Trophoblast cell (in vitro differentiated cells and primary cell): ENCODE measurements at regions not wholly inside any gene's neighbourhood (a gene's known extent, or its start where the extent isn't known, plus 50 kb on each side); places are given as distances from the start of the nearest gene placed in this dataset.

Source experiments
- DNase-seq, 2 donors: peaks; one replicate each; pipeline ENCODE4 v3.0.0-alpha.2; 2016
- H2AFZ ChIP-seq: 2 replicates; pipeline ENCODE4 v1.6.1; 2013; ENCODE audit warnings: low read length, moderate library complexity, mild to moderate bottlenecking; ENCODE audit not compliant: insufficient read depth, poor library complexity
- H2AK5ac ChIP-seq: 2 replicates; pipeline ENCODE4 v1.6.1; 2013; ENCODE audit warnings: mild to moderate bottlenecking, low read length
- H2BK120ac ChIP-seq: 2 replicates; pipeline ENCODE4 v1.6.1; 2013; ENCODE audit warnings: low read length, mild to moderate bottlenecking, moderate library complexity; ENCODE audit not compliant: insufficient read depth, poor library complexity
- H2BK12ac ChIP-seq: 2 replicates; pipeline ENCODE4 v1.6.1; 2013; ENCODE audit warnings: mild to moderate bottlenecking, low read length, moderate library complexity
- H2BK5ac ChIP-seq: 2 replicates; pipeline ENCODE4 v1.6.1; 2013; ENCODE audit warnings: low read length, low read depth, moderate library complexity, mild to moderate bottlenecking; ENCODE audit not compliant: poor library complexity
- H3K14ac ChIP-seq: 2 replicates; pipeline ENCODE4 v1.6.1; 2013; ENCODE audit warnings: mild to moderate bottlenecking, low read length
- H3K18ac ChIP-seq: 2 replicates; pipeline ENCODE4 v1.6.1; 2013; ENCODE audit warnings: mild to moderate bottlenecking, low read length
- H3K23ac ChIP-seq: 2 replicates; pipeline ENCODE4 v1.6.1; 2013; ENCODE audit warnings: low read length
- H3K27ac ChIP-seq: 2 replicates; pipeline ENCODE4 v1.5.1; 2013; ENCODE audit warnings: low read depth, mild to moderate bottlenecking, inconsistent platforms, low read length, moderate library complexity
- H3K27me3 ChIP-seq: 2 replicates; pipeline ENCODE4 v1.6.1; 2013; ENCODE audit warnings: inconsistent platforms, mild to moderate bottlenecking, low read length, moderate library complexity; ENCODE audit not compliant: insufficient read depth
- H3K36me3 ChIP-seq, 2 experiments: 1 replicate in 1 of 2; 2 replicates in 1 of 2; pipeline ENCODE4 v1.6.1; 2013; ENCODE audit warnings: low read length in 2 of 2, mild to moderate bottlenecking in 2 of 2, moderate library complexity in 1 of 2; ENCODE audit not compliant: insufficient read depth in 2 of 2, control insufficient read depth in 1 of 2
- H3K4ac ChIP-seq: 2 replicates; pipeline ENCODE4 v1.6.1; 2013; ENCODE audit warnings: low read depth, mild to moderate bottlenecking, low read length, moderate library complexity
- H3K4me1 ChIP-seq, 2 experiments: 1 replicate in 1 of 2; 2 replicates in 1 of 2; pipeline ENCODE4 v1.6.1; 2013; ENCODE audit warnings: low read length in 2 of 2, mild to moderate bottlenecking in 2 of 2, moderate library complexity in 1 of 2; ENCODE audit not compliant: insufficient read depth in 2 of 2, control insufficient read depth in 1 of 2
- H3K4me2 ChIP-seq: 2 replicates; pipeline ENCODE4 v1.6.1; 2013; ENCODE audit warnings: inconsistent platforms, mild to moderate bottlenecking, low read length, moderate library complexity
- H3K4me3 ChIP-seq: 2 replicates; pipeline ENCODE4 v1.5.1; 2013; ENCODE audit warnings: mild to moderate bottlenecking, low read depth, low read length, inconsistent platforms
- H3K79me1 ChIP-seq: one replicate; pipeline ENCODE4 v1.6.1; 2013; ENCODE audit warnings: low read length
- H3K79me2 ChIP-seq: 2 replicates; pipeline ENCODE4 v1.6.1; 2013; ENCODE audit warnings: low read length, mild to moderate bottlenecking; ENCODE audit not compliant: control insufficient read depth, insufficient read depth, poor library complexity
- H3K9ac ChIP-seq: 2 replicates; pipeline ENCODE4 v1.6.1; 2013; ENCODE audit warnings: mild to moderate bottlenecking, low read length
- H3K9me3 ChIP-seq: 2 replicates; pipeline ENCODE4 v1.6.1; 2013; ENCODE audit warnings: low read depth, mild to moderate bottlenecking, control low read depth, inconsistent platforms, low read length; ENCODE audit not compliant: insufficient read depth
- H4K12ac ChIP-seq: 2 replicates; pipeline ENCODE4 v1.6.1; 2013; ENCODE audit warnings: low read depth, mild to moderate bottlenecking, low read length, moderate library complexity
- H4K8ac ChIP-seq: 2 replicates; pipeline ENCODE4 v1.6.1; 2013; ENCODE audit warnings: low read depth, mild to moderate bottlenecking, low read length, moderate library complexity
- H4K91ac ChIP-seq: one replicate; pipeline ENCODE4 v1.6.1; 2013; ENCODE audit warnings: low read depth, mild to moderate bottlenecking, low read length, moderate library complexity
- WGBS: extraction: QIAGEN DNeasy Blood & Tissue Kit; methylation state at CpG from one replicate; pipeline ENCODE4 v1.1.7; 2013; ENCODE audit warnings: missing lambda C conversion rate; ENCODE audit not compliant: insufficient read length, insufficient coverage; ENCODE audit errors: extremely low coverage; 5-methylcytosine and 5-hydroxymethylcytosine counted together

GRCh38 chr3:95645291-95645690 is 1169.1 kb upstream of the EPHA6 start:
- H3K9me3 ChIP-seq = peaks cover 4% of the 10 kb centered on the region
- no peaks in the 10 kb centered on the region for H3K36me3 ChIP-seq
- H4K12ac ChIP-seq = no peak overlapping the region
- WGBS = no CpG with 5 or more reads among the region's 6 CpGs
- H2BK120ac ChIP-seq = no peak overlapping the region
- H3K4me2 ChIP-seq = no peak overlapping the region
- no peak overlapping the region for H2AFZ ChIP-seq
- H3K9ac ChIP-seq = no peak overlapping the region
- DNase-seq = no peak
- no peaks in the 10 kb centered on the region for H3K79me2 ChIP-seq
- H4K8ac ChIP-seq = no peak overlapping the region
- H2AK5ac ChIP-seq = no peak overlapping the region
- H3K18ac ChIP-seq = no peak overlapping the region
- no peak overlapping the region for H3K23ac ChIP-seq
- H3K4me1 ChIP-seq = no peaks in the 10 kb centered on the region
- H4K91ac ChIP-seq = no peak overlapping the region
- no peak overlapping the region for H3K4me3 ChIP-seq
- H3K27ac ChIP-seq = no peak overlapping the region
- no peaks in the 10 kb centered on the region for H3K27me3 ChIP-seq
- H3K14ac ChIP-seq = no peak overlapping the region
- no peak overlapping the region for H2BK12ac ChIP-seq
- no peak overlapping the region for H3K4ac ChIP-seq
- H3K79me1 ChIP-seq = no peaks in the 10 kb centered on the region
- no peak overlapping the region for H2BK5ac ChIP-seq

GRCh38 chr3:95654570-95655362 is 1159.6 kb upstream of the EPHA6 start:
- Histone ChIP-seq H4K12ac (no peak overlapping the region), H2BK120ac (no peak overlapping the region), H3K4me2 (no peak overlapping the region), H2BK12ac (no peak overlapping the region), H2AFZ (no peak overlapping the region), H4K91ac (no peak overlapping the region), H3K23ac (no peak overlapping the region), H3K79me1 (no peaks in the 10 kb centered on the region), H4K8ac (no peak overlapping the region), H3K27ac (no peak overlapping the region), H3K4me3 (no peak overlapping the region), H2AK5ac (no peak overlapping the region), H3K36me3 (no peaks in the 10 kb centered on the region), H3K79me2 (no peaks in the 10 kb centered on the region), H2BK5ac (no peak overlapping the region), H3K9ac (no peak overlapping the region), H3K18ac (no peak overlapping the region), H3K4me1 (no peaks in the 10 kb centered on the region), H3K27me3 (no peaks in the 10 kb centered on the region), H3K4ac (no peak overlapping the region), H3K14ac (no peak overlapping the region), H3K9me3 (no peaks in the 10 kb centered on the region)
- no peak for DNase-seq
- no CpG with 5 or more reads among the region's 13 CpGs for WGBS

GRCh38 chr3:95655363-95655986 is 1158.9 kb upstream of the EPHA6 start:
- Histone ChIP-seq H3K14ac (no peak overlapping the region), H3K36me3 (no peaks in the 10 kb centered on the region), H3K4ac (no peak overlapping the region), H4K91ac (no peak overlapping the region), H4K12ac (no peak overlapping the region), H3K9ac (no peak overlapping the region), H3K27ac (no peak overlapping the region), H3K4me1 (no peaks in the 10 kb centered on the region), H2BK120ac (no peak overlapping the region), H2BK5ac (no peak overlapping the region), H2AFZ (no peak overlapping the region), H3K79me2 (no peaks in the 10 kb centered on the region), H3K9me3 (no peaks in the 10 kb centered on the region), H3K18ac (no peak overlapping the region), H2BK12ac (no peak overlapping the region), H3K4me2 (no peak overlapping the region), H3K23ac (no peak overlapping the region), H2AK5ac (no peak overlapping the region), H3K27me3 (no peaks in the 10 kb centered on the region), H4K8ac (no peak overlapping the region), H3K4me3 (no peak overlapping the region), H3K79me1 (no peaks in the 10 kb centered on the region)
- no CpG with 5 or more reads among the region's 12 CpGs for WGBS
- DNase-seq = no peak

- H3K27me3 ChIP-seq = no peaks in the 10 kb centered on the region
- H2BK5ac ChIP-seq = no peak overlapping the region
- no peaks in the 10 kb centered on the region for H3K4me1 ChIP-seq
- no peak overlapping the region for H3K18ac ChIP-seq
- no peaks in the 10 kb centered on the region for H3K36me3 ChIP-seq
- H3K9me3 ChIP-seq = no peaks in the 10 kb centered on the region
- no peak overlapping the region for H3K4ac ChIP-seq
- H2AK5ac ChIP-seq = no peak overlapping the region
- H3K9ac ChIP-seq = no peak overlapping the region
- H3K27ac ChIP-seq = no peak overlapping the region
- no peak overlapping the region for H2BK12ac ChIP-seq
- H4K8ac ChIP-seq = no peak overlapping the region
- H3K14ac ChIP-seq = no peak overlapping the region
- no peak overlapping the region for H3K4me2 ChIP-seq
- no peak overlapping the region for H2BK120ac ChIP-seq
- no CpG with 5 or more reads among the region's 3 CpGs for WGBS
- H3K79me1 ChIP-seq = no peaks in the 10 kb centered on the region
- no peak overlapping the region for H2AFZ ChIP-seq
- no peak overlapping the region for H4K91ac ChIP-seq
- H4K12ac ChIP-seq = no peak overlapping the region
- no peak for DNase-seq
- no peak overlapping the region for H3K23ac ChIP-seq
- H3K4me3 ChIP-seq = no peak overlapping the region
- no peaks in the 10 kb centered on the region for H3K79me2 ChIP-seq
Measured at GRCh38 chr3:95670765-95671164, 1143.6 kb upstream of the EPHA6 start.
